PC-3 (cell line): ENCODE measurements at regions not wholly inside any gene's neighbourhood (a gene's known extent, or its start where the extent isn't known, plus 50 kb on each side); places are given as distances from the start of the nearest gene placed in this dataset.

ENCODE experiments used
- ATAC-seq: fragments of 200-7000 bp; cut with Tn5 transposase; 2 replicates; pipeline ENCODE4 v1.9.1; 2020; ENCODE audit warnings: mild to moderate bottlenecking, moderate library complexity
- BruUV-seq: library from RNA; stranded (reverse); fragments of 400-500 nt; replicated peaks from 2 replicates; lab custom pipeline; 2021; lab: Mats Ljungman, UMichigan
- CTCF ChIA-PET: fragments of 300-600 bp; sonication (Branson Sonifier 250); formaldehyde crosslinking; loops from one replicate; lab custom pipeline; 2022; ENCODE audit warnings: antibody characterized with exemption; lab: Charles Lee
- POLR2A ChIA-PET: fragments of 300-600 bp; sonication (Branson Sonifier 250); formaldehyde crosslinking; loops from one replicate; lab custom pipeline; 2022; ENCODE audit warnings: antibody characterized with exemption; ENCODE audit not compliant: unreplicated experiment; lab: Charles Lee
- DNase-seq: peaks from one replicate; pipeline ENCODE4 v3.0.0-alpha.2; 2015
- H2AFZ ChIP-seq: fragments of 300-600 bp; sonication (generic); 2 replicates; pipeline ENCODE4 v1.6.0; 2016; ENCODE audit warnings: antibody characterized with exemption, low read length
- H3F3A ChIP-seq: fragments of 300-600 bp; sonication (generic); one replicate; pipeline ENCODE4 v1.6.0; 2017; ENCODE audit warnings: antibody characterized with exemption, low read length, control low read depth, mild to moderate bottlenecking; ENCODE audit not compliant: unreplicated experiment
- H3K27ac ChIP-seq: fragments of 300-600 bp; sonication (generic); 2 replicates; pipeline ENCODE4 v1.5.1; 2016; ENCODE audit warnings: mild to moderate bottlenecking, low read length
- H3K27me3 ChIP-seq: fragments of 300-600 bp; sonication (generic); 2 replicates; pipeline ENCODE4 v1.6.1; 2016; ENCODE audit warnings: low read length, mixed read lengths
- H3K36me3 ChIP-seq: fragments of 300-600 bp; sonication (generic); 2 replicates; pipeline ENCODE4 v1.6.1; 2016; ENCODE audit warnings: low read depth, mixed run types, low read length, mixed read lengths
- H3K4me1 ChIP-seq: fragments of 300-600 bp; sonication (generic); 2 replicates; pipeline ENCODE4 v1.5.1; 2016; ENCODE audit warnings: low read length; ENCODE audit not compliant: insufficient read depth
- H3K4me2 ChIP-seq: fragments of 300-600 bp; sonication (generic); 2 replicates; pipeline ENCODE4 v1.6.0; 2016; ENCODE audit warnings: low read length
- H3K4me3 ChIP-seq: fragments of 300-600 bp; sonication (generic); 2 replicates; pipeline ENCODE4 v1.5.1; 2016; ENCODE audit warnings: mild to moderate bottlenecking, low read length, mixed read lengths
- H3K79me2 ChIP-seq: fragments of 300-600 bp; sonication (generic); 2 replicates; pipeline ENCODE4 v1.6.1; 2017; ENCODE audit warnings: low read length, mixed read lengths
- H3K9ac ChIP-seq: fragments of 300-600 bp; sonication (generic); 2 replicates; pipeline ENCODE4 v1.6.0; 2016; ENCODE audit warnings: mild to moderate bottlenecking, low read length
- H3K9me2 ChIP-seq: fragments of 300-600 bp; sonication (generic); replicated peaks from 2 replicates; pipeline ENCODE4 v1.6.1; 2016; ENCODE audit warnings: mixed run types, low read length, mixed read lengths
- H3K9me3 ChIP-seq: fragments of 300-600 bp; sonication (generic); 2 replicates; pipeline ENCODE4 v1.6.1; 2016; ENCODE audit warnings: low read length, mixed read lengths
- H4K20me1 ChIP-seq: fragments of 300-600 bp; sonication (generic); 2 replicates; pipeline ENCODE4 v1.6.1; 2016; ENCODE audit warnings: low read length, mixed read lengths
- CTCF ChIP-seq: fragments of 300-600 bp; sonication (generic); conservative IDR thresholded peaks from 2 replicates; pipeline ENCODE4 v1.5.1; 2017; ENCODE audit warnings: antibody characterized with exemption, low read depth, mild to moderate bottlenecking, low read length
- EZH2 ChIP-seq: fragments of 300-600 bp; sonication (generic); IDR thresholded peaks from one replicate; pipeline ENCODE4 v1.6.1; 2017; ENCODE audit warnings: antibody characterized with exemption, mild to moderate bottlenecking, low read length; ENCODE audit not compliant: unreplicated experiment
- EZH2phosphoT487 ChIP-seq: fragments of 300-600 bp; sonication (generic); IDR thresholded peaks from 2 replicates; pipeline ENCODE4 v1.6.1; 2018; ENCODE audit warnings: mild to moderate bottlenecking, antibody characterized with exemption, low read length, borderline replicate concordance
- intact Hi-C: fragments of 100-400 bp; cut with micrococcal nuclease; formaldehyde crosslinking; loops from 2 replicates; pipeline ENCODE4 v1.9.0; 2023

GRCh38 chr11:70490723-70491558 lies 92.6 kb downstream of the CTTN start:
- no peak for ATAC-seq
- POLR2A ChIA-PET: interaction anchor here (0.7 kb wide), 1 partner anchor 8 kb away, joined by 4 read pairs; no protein-coding TSS in a partner anchor
- Histone ChIP-seq H3K27ac (no peak overlapping the region), H3K9me3 (peaks cover 16% of the 10 kb centered on the region), H3K4me2 (no peak overlapping the region), H3K36me3 (peaks cover 12% of the 10 kb centered on the region), H3K27me3 (no peaks in the 10 kb centered on the region), H2AFZ (no peak overlapping the region), H3K4me1 (no peaks in the 10 kb centered on the region), H3K9me2 (no peaks in the 10 kb centered on the region), H3K79me2 (no peaks in the 10 kb centered on the region), H3K4me3 (no peak overlapping the region), H3K9ac (no peak overlapping the region), H4K20me1 (no peaks in the 10 kb centered on the region), H3F3A (no peaks in the 10 kb centered on the region)
- no TSS peak for BruUV-seq
- TF ChIP-seq CTCF (no peak), EZH2phosphoT487 (no peak), EZH2 (no peak)
- intact Hi-C loops: no loop called here
- no peak for DNase-seq
- CTCF ChIA-PET: no interaction called here

- no peak for DNase-seq
- no peak overlapping the region for H3K27ac ChIP-seq
- H3K9me2 ChIP-seq: no peaks in the 10 kb centered on the region
- TF ChIP-seq EZH2 (no peak), CTCF (no peak), EZH2phosphoT487 (no peak)
- H3K27me3 ChIP-seq: no peaks in the 10 kb centered on the region
- H3K4me2 ChIP-seq: no peak overlapping the region
- no TSS peak for BruUV-seq
- H4K20me1 ChIP-seq: no peaks in the 10 kb centered on the region
- no peaks in the 10 kb centered on the region for H3F3A ChIP-seq
- H3K79me2 ChIP-seq: no peaks in the 10 kb centered on the region
- ChIA-PET POLR2A (interaction anchor here (0.6 kb wide), 1 partner anchor 961 kb away, joined by 6 read pairs; no protein-coding TSS in a partner anchor), CTCF (no interaction called here)
- H3K4me3 ChIP-seq: no peak overlapping the region
- intact Hi-C loops: no loop called here
- peaks cover 12% of the 10 kb centered on the region for H3K36me3 ChIP-seq
- H3K9ac ChIP-seq: no peak overlapping the region
- no peak overlapping the region for H2AFZ ChIP-seq
- no peak for ATAC-seq
- H3K9me3 ChIP-seq: peaks cover 16% of the 10 kb centered on the region
- H3K4me1 ChIP-seq: no peaks in the 10 kb centered on the region
Measured at GRCh38 chr11:70491696-70492472, 93.6 kb downstream of the CTTN start.
